ENCODE measurements at regions not wholly inside any gene's neighbourhood (a gene's known extent, or its start where the extent isn't known, plus 50 kb on each side); places are given as distances from the start of the nearest gene placed in this dataset.

DNA sequence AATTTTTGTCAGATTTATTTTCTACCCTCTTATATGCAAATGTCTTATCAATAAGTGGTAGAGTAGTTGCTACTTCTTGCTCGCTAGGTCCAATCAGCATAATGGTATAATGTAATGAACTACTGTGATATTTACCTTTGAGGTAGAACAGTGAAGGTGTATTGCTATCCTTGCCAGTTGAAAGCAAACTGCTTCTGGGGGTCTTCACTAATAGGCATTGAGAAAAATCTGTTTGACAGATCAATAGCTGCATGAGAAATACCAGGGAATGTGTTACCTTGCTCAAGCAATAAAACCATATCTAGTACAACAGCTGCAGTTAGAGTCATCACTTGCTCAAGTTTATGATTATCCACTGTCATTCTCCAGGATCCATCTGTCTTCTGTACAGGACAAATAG is 50.1 kb upstream of the EFEMP1 start:
- no peak for DNase-seq

- no peak for DNase-seq
These were observed 53.1 kb upstream of the EFEMP1 start for GRCh38 chr2:55976681-55977080.

- DNase-seq, result no peak
These were observed 61.8 kb upstream of the EFEMP1 start for GRCh38 chr2:55985406-55985805.

DNA sequence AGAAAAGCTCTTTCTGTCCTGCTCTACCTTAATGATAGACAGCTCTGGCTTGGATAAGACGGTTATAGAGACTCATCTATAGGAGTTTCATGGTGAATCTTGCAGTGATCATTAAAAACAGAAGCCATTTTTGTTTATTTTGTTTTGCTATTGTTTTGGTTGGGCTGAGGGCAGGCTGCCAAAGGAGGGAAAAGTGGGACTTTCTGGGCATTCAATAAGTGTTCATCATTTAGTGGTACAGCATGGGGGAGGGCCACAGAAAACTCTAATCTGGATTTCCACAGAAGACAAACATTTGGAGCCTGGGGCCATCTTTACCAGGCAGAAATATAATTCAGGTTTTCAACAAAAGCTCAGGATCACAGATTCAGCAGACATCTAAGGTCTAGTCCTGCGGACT is 62.4 kb upstream of the EFEMP1 start:
- DNase-seq, result no peak

DNA sequence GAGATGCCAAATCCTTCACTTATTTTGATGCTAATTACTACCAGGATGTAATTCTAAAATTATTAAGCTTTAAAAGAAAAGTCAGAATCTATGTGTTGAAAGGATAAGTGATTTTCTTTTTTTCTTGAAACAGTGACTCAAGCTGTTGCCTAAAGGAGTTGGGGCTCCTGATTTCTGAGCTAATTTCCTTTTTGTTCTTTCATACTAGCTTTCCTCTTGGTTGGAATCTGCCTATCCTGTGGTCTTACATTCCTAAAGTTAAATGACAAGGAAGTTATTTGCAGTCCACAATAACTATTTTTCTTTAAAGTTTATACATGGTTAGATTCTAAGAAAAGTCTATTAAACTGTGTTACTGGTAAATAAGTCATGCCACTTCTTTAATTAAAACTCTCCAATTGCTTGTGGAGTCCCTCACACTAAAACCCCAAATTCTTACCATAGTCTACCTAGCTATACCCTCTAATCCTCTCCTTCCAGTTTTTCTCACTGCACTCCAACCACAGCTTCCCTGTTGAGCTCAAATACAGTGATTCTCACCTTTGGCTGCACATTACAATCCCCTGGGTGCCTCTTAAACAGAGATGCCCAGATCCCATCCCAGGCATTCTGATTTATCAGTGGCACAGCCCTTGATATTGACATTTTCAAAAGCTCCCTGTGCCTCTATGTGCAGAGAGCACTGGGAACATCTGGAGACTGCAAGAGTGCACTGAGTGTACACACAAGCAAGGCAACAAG is 63.3 kb upstream of the EFEMP1 start:
- DNase-seq, result no peak

DNA sequence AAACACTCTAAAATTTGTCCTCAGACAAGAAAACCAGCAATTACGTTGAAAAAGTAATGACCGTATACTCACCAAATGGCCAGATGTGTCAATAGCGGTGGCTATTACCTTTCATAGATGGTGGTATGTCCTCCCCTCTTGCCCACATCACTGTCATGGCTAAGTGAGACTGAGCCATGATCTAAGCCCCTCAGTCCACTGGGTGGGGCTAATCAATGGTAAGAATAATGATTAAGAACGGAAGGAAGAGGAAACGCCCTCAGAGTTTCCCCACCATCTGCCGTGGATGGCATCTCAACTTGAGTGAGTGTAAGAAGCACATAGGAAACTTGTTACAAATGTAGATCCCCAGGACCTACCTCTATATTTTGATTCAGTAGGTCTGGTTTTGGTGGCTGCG is 65.8 kb upstream of the EFEMP1 start:
- no peak for DNase-seq

DNA sequence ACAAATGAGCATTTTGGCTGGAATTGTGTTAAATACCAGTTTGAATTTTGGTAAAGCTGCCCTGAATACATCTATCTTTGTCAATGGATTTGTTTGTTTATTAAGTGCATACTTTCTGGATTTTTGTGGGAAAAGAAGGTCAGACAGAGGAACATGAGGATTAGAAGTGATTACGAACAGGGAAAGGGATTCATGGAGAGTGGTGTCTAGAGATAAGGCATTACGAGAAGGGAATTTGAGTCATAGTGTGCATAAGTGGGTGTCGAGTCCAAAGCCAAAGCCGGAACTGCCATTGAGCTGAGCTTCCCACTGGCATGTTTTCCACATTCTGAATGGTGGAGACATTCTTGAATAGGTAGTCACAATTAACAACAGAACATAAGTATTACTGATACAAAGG is 68.9 kb upstream of the EFEMP1 start:
- no peak for DNase-seq

GRCh38 chr2:55993685-55994084 is 70.1 kb upstream of the EFEMP1 start:
- no peak for DNase-seq

GRCh38 chr2:55995211-55995610 is 71.6 kb upstream of the EFEMP1 start:
- DNase-seq, result no peak

DNA sequence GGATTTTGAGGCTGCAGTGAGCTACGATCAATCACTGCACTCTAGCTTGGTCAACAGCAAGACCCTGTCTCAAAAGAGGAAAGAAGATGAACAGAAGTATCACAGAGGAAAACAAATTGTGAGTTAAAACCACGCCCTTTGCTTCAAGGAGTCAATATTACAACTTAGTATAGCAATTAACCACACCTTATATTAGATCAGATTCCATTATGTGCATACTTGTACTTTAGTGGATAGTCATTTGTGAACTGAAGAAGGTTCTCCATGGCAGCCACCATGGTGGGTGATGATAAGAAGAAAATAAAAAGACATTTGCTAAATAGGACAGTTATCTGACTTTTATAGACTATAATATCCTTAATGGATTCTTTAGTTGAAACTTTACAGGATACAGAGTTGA is 72.3 kb upstream of the EFEMP1 start:
- DNase-seq, result no peak

- no peak for DNase-seq
These were observed 75.6 kb upstream of the EFEMP1 start for GRCh38 chr2:55999231-55999630.

- DNase-seq, result no peak
These were observed 76.2 kb upstream of the EFEMP1 start for GRCh38 chr2:55999790-56000189.

DNA sequence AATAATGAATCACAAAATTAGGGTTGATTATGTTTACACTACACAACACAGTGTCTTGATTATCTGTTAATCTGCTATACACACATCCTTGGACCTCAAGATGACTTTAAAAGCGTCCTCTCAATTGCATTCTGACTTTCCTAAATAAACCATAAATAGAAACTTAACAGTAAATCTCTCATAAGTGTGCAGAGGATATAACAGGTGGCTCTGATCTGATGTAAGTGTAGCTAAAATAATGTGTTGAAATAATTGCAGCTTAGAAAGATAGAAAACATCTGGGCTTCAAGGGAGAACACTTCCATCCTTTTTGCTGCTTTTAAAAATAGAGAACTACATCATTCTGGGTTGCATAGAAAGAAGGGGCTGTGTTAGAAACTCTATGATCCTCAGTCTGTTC is 78.4 kb upstream of the EFEMP1 start:
- DNase-seq, result no peak

DNA sequence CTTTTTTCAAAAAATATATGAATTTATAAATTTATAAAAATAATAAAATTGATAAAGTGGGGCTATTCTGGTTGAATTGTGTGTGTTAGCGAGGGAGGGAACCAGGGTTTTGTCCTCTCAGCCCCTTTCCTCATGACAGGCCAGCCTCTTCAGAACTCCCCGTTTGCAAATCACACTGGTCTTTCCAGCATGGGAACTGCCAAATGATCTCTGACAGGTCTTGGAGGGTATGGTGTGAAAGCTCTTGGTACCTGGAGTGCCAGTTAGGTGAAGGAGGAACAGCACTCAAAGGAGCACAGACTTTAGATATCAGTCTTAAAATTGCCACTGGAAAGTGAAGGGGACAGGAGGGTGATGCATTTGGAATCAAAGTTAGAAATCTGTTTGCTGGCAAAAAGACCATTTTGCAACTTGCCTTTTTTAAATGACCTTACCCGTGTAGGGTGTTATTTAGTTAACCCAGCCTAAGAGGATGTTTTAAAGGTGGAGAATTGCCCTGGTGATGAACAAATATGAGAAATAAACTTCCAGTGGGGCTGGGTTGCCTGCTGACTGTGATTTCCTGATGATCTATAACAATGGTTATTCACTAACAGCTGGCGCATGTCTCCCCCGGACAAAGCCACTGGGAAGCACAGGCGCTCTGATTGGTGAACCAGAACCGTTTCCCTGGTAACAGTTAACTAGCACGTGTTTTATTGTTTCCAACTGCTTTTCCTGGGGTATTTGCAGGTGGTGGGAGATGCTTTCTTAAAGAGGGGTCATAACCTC is 85.3 kb upstream of the EFEMP1 start:
- DNase-seq, result peak; percentile 88

GRCh38 chr2:56009758-56010458 is 86.3 kb upstream of the EFEMP1 start:
- DNase-seq, result peak; percentile 50

- DNase-seq, result no peak
These were observed 88.0 kb upstream of the EFEMP1 start for GRCh38 chr2:56011624-56012023.

DNA sequence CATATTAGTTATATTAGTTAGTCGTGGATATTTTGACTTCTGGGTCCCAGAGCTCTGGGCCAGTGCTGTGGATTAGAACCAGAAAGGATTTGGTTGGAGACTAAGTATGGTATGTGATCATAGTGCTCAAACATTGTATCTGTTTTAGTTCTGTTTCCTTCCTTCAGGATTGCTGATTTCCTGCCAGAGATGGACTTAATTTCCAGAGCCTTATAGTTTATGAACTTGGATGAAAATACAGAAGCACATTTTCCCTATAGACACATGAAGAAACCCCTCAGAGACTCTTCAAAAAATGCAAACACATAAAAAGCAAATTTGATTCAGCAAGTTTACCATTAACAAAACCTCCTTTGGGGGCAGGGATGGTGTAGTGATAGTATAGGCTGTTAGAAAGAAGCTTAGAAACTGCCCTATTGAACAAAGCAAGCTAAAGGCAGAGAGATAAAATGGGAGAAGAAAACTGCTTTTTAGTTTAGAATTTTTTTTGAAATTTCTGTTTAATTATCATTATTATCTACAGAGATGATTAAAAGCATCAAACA is 88.7 kb upstream of the EFEMP1 start:
- no peak for DNase-seq

GRCh38 chr2:56013475-56013874 is 89.9 kb upstream of the EFEMP1 start:
- no peak for DNase-seq

DNA sequence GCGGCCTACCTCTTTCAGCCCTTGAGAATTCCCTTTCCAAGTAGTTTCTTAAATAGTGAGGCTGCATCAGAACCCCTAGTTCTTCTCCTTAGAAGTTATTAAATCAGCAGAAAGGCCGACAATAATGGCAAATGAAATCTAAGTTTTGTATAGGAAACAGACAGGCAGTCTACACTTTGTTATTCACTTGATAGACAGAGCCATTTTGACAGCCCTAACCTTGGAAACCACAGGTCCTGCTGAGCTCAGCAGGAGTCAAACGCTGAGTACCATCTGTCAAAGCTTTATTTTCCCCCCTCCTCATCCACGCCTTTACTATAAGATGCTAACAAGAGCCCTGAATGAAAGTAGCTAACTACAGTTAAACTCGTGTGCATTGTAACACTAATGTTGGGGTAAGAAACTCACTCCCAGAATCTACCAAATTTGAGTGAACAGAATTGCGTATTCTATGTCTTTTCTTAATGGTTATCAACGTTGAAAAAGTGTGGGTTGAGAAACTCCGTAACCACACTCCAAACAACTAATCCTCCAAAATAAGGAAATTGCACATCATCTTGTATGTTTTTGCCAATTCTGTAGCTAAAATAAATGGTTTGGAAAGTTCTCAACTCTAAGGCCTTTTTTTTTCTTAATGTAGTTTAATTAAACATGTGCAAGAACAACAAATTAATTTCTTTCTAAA is 90.6 kb upstream of the EFEMP1 start:
- peak; percentile 81 for DNase-seq

DNA sequence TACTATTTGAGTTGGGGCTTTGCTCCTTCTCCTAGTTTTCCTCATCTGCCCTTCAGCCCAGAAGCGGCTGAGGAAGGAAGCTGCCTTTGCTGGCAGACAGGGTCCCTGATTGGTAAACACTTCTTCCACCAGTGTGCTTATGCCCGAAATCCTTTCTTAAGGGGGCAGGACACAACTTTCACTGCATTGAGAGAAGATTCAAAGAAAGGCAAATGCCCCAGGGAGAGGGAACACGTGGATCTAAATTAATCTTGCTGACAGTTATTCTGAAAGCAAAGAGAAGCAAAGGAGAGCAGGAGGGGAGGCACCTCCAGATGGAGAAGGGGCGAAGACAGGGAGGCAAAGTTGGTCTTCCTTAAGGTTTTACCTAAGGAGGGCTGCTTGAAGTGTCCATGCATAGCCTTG is 92.1 kb upstream of the EFEMP1 start:
- peak; percentile 49 for DNase-seq

DNA sequence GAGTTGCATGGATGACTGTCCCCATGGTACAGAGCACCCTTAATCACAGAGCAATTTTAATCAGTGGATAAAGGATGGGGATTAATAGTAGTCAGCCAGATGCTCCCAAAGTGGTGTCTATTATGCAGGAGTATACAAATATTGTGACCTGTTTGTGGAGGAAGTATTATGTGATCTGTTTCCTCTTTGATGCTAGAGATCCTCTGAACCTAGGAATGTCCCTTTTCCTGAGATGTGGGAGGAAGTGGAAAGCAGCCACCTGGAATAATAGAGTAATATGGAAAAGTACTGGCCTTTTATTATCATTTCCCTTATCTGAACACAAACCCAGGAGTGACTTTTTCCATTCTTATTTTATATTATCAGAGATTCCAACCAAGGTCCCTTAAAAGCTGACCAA is 94.2 kb upstream of the EFEMP1 start:
- DNase-seq, result no peak

- peak; percentile 90 for DNase-seq
These were observed 94.7 kb upstream of the EFEMP1 start for GRCh38 chr2:56018267-56018666.

GRCh38 chr2:56021136-56021474 is 97.5 kb upstream of the EFEMP1 start:
- no peak for DNase-seq
